Stimulated activated CD4-positive, alpha-beta T cell treated with anti-CD3 and anti-CD28 coated beads, Interleukin-2, amount 100 ng/mL, for 24 hours (primary cell): ENCODE measurements at regions not wholly inside any gene's neighbourhood (a gene's known extent, or its start where the extent isn't known, plus 50 kb on each side); places are given as distances from the start of the nearest gene placed in this dataset.
"Not testable (repeated sequence)": the region's sequence is repeated elsewhere in the genome, so short reads cannot be mapped to it uniquely, and the experiment has no call there.

ENCODE experiments used
- DNase-seq, 2 donors: peaks; one replicate each; pipeline ENCODE4 v3.0.0-alpha.2; 2020

- DNase-seq = no peak
These were observed 87.7 kb upstream of the NOX3 start for GRCh38 chr6:155543166-155543847.

- no peak for DNase-seq
These were observed 86.4 kb upstream of the NOX3 start for GRCh38 chr6:155542036-155542435.

GRCh38 chr6:155538708-155539390 is 83.2 kb upstream of the NOX3 start:
- DNase-seq = no peak

- DNase-seq = no peak
These were observed 79.0 kb upstream of the NOX3 start for GRCh38 chr6:155534678-155535077.

- DNase-seq = no peak
These were observed 74.7 kb upstream of the NOX3 start for GRCh38 chr6:155530219-155530834.

- not testable (repeated sequence) for DNase-seq
These were observed 74.2 kb upstream of the NOX3 start for GRCh38 chr6:155529814-155530213.

- no peak for DNase-seq
These were observed 73.4 kb upstream of the NOX3 start for GRCh38 chr6:155528982-155529453.

GRCh38 chr6:155528335-155528734 is 72.7 kb upstream of the NOX3 start:
- DNase-seq = no peak

- no peak for DNase-seq
These were observed 71.8 kb upstream of the NOX3 start for GRCh38 chr6:155527443-155527842.

- peak in 1 of 2 donors; percentile 12 for DNase-seq
These were observed 68.4 kb upstream of the NOX3 start for GRCh38 chr6:155523821-155524651.

- DNase-seq = no peak
These were observed 66.1 kb upstream of the NOX3 start for GRCh38 chr6:155521719-155522118.

- DNase-seq = no peak
These were observed 64.4 kb upstream of the NOX3 start for GRCh38 chr6:155520078-155520477.

GRCh38 chr6:155519176-155519738 is 63.6 kb upstream of the NOX3 start:
- DNase-seq = no peak

GRCh38 chr6:155517294-155517693 is 61.7 kb upstream of the NOX3 start:
- no peak for DNase-seq

GRCh38 chr6:155510879-155511278 is 55.2 kb upstream of the NOX3 start:
- no peak for DNase-seq

- no peak for DNase-seq
These were observed 54.3 kb upstream of the NOX3 start for GRCh38 chr6:155509743-155510475.

GRCh38 chr6:155505608-155505989 is 50.0 kb upstream of the NOX3 start:
- DNase-seq = no peak
